Activated T-cell treated with anti-CD3 and anti-CD28 coated beads, Interleukin-2, amount 50 U/mL, for 1 hour (primary cell): ENCODE measurements at regions not wholly inside any gene's neighbourhood (a gene's known extent, or its start where the extent isn't known, plus 50 kb on each side); places are given as distances from the start of the nearest gene placed in this dataset.
"Not testable (repeated sequence)": the region's sequence is repeated elsewhere in the genome, so short reads cannot be mapped to it uniquely, and the experiment has no call there.

Experiments
- DNase-seq: peaks from one replicate; pipeline ENCODE4 v3.0.0-alpha.2; 2020

GRCh38 chr12:97714107-97714563, 251.5 kb downstream of the RMST start:
- no peak for DNase-seq

GRCh38 chr12:97716356-97716755, 253.8 kb downstream of the RMST start:
- no peak for DNase-seq

- not testable (repeated sequence) for DNase-seq
Observed at GRCh38 chr12:97723801-97724200, 261.2 kb downstream of the RMST start.

- no peak for DNase-seq
Observed at GRCh38 chr12:97745406-97746101, 282.9 kb downstream of the RMST start.

GRCh38 chr12:97748298-97748697, 285.7 kb downstream of the RMST start:
- DNase-seq: no peak

- no peak for DNase-seq
Observed at GRCh38 chr12:97751704-97752103, 289.1 kb downstream of the RMST start.

GRCh38 chr12:97752129-97752528, 289.5 kb downstream of the RMST start:
- DNase-seq: no peak

- no peak for DNase-seq
Observed at GRCh38 chr12:97753332-97753731, 290.7 kb downstream of the RMST start.

GRCh38 chr12:97754306-97754705, 291.7 kb downstream of the RMST start:
- DNase-seq: no peak

GRCh38 chr12:97756066-97756666, 293.6 kb downstream of the RMST start:
- DNase-seq: no peak

- DNase-seq: no peak
Observed at GRCh38 chr12:97756741-97757140, 294.1 kb downstream of the RMST start.

- no peak for DNase-seq
Observed at GRCh38 chr12:97757481-97758193, 295.0 kb downstream of the RMST start.

- DNase-seq: no peak
Observed at GRCh38 chr12:97758194-97758501, 295.5 kb downstream of the RMST start.

GRCh38 chr12:97758586-97758985, 296.0 kb downstream of the RMST start:
- DNase-seq: no peak

GRCh38 chr12:97760601-97761000, 298.0 kb downstream of the RMST start:
- no peak for DNase-seq

GRCh38 chr12:97763113-97763512, 300.5 kb downstream of the RMST start:
- DNase-seq: no peak

- DNase-seq: no peak
Observed at GRCh38 chr12:97764700-97765099, 302.1 kb downstream of the RMST start.

GRCh38 chr12:97767347-97767746, 304.7 kb downstream of the RMST start:
- DNase-seq: no peak

GRCh38 chr12:97778111-97778510, 315.5 kb downstream of the RMST start:
- no peak for DNase-seq

- no peak for DNase-seq
Observed at GRCh38 chr12:97781342-97781741, 318.7 kb downstream of the RMST start.

- no peak for DNase-seq
Observed at GRCh38 chr12:97784904-97785303, 322.3 kb downstream of the RMST start.

GRCh38 chr12:97790281-97790680, 327.7 kb downstream of the RMST start:
- DNase-seq: no peak

- no peak for DNase-seq
Observed at GRCh38 chr12:97797473-97797872, 334.9 kb downstream of the RMST start.

GRCh38 chr12:97800561-97800960, 338.0 kb downstream of the RMST start:
- DNase-seq: no peak
